ENCODE measurements at regions not wholly inside any gene's neighbourhood (a gene's known extent, or its start where the extent isn't known, plus 50 kb on each side); places are given as distances from the start of the nearest gene placed in this dataset.

DNA sequence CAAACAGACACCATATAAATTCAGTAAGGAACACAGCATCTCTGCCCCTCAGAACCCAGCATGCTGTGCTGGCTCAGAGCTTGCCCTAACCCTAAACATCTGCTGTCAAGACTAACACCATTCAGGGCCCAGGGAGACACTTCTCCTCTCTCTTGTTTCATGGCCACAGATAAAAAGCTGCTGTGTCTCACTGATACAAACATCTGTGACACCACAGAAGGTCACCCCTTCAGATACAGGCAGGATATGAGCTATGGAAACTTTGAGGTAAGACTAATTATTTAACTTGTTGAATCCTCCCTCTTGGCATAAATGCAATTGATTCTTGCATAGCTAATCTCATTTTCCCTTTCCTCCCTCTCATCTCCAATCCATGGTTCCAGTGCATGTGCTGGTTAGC lies 61.6 kb upstream of the GPR12 start:
- DNase-seq, result no peak

DNA sequence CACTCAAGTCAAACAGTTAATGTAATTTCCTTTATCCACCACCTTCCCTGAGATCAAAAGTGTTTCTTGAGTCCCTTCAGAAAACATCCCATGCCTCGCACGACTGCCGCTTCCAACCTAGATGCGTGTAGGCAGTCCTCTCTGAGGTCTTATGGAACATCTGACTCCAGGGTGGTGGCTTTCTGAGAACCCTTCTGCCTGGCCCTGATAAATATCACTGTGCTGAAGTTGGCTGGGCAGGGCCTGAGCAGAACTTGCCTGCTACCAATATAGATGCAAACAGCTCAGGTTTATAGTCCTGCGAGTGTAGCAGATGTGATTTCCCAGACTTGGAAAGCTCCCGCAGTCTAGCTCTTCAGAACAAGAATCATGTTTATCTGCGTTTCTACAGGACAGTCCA lies 61.1 kb upstream of the GPR12 start:
- DNase-seq, result no peak

GRCh38 chr13:26820871-26821270 lies 60.3 kb upstream of the GPR12 start:
- no peak for DNase-seq

DNA sequence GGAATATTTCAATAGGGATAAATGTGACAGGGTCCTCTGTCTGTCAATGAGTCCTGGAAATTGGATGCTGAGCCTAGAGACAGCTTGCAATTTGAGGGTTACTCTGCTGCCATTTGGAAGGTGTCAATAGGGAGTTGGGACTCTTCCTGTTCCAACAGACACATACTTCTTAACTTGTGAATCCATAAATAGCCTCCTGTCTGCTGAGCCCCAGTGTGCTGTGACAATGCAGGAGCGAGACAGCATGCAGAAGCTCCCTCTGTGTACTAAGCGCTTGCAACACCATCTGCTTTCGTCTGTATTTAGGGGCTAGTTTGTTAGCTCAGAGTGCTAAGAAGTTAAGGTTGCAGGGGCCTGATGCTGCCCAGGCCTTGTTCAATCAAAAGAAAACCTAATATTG lies 58.5 kb upstream of the GPR12 start:
- DNase-seq, result no peak

- no peak for DNase-seq
These were observed 56.3 kb upstream of the GPR12 start for GRCh38 chr13:26816881-26817280.

- DNase-seq, result no peak
These were observed 53.4 kb upstream of the GPR12 start for GRCh38 chr13:26813980-26814348.

GRCh38 chr13:26813321-26813979 lies 52.9 kb upstream of the GPR12 start:
- DNase-seq, result no peak

GRCh38 chr13:26811581-26811980 lies 51.0 kb upstream of the GPR12 start:
- DNase-seq, result no peak

Measured in NCI-H2029 (cell line).